ENCODE measurements at regions not wholly inside any gene's neighbourhood (a gene's known extent, or its start where the extent isn't known, plus 50 kb on each side); places are given as distances from the start of the nearest gene placed in this dataset.

DNA sequence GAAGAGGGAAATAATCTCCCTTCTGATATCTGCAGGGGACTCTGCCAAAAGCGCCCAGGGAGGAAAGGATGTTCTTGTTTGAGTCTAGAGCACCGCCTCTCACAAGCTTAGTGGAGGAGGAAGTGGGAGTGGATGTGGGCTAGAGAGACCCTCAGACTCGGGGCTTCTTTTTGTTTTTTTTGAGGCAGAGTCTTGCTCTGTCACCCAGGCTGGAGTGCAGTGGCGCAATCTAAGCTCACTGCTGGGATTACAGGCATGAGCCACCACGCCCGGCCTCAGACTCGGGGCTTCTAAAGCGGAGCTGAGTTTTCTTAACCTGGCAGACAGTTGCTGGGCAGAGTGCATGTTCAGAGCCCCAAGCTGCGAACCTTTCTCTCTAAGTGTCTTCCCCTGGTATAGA is 310.8 kb downstream of the BMP7 start:
- Mint-ChIP-seq H3K27ac (ENCODE audit: unreplicated experiment) (no peak overlapping the region), H3K36me3 (ENCODE audit: low read depth, unreplicated experiment) (no peaks in the 10 kb centered on the region), H3K4me1 (ENCODE audit: unreplicated experiment) (peaks cover 8% of the 10 kb centered on the region), H3K9me3 (ENCODE audit: unreplicated experiment) (no peaks in the 10 kb centered on the region), H3K4me3 (ENCODE audit: unreplicated experiment) (no peak overlapping the region), H3K27me3 (ENCODE audit: unreplicated experiment) (peaks cover 11% of the 10 kb centered on the region)
- TF ChIP-seq, protein P1, sequence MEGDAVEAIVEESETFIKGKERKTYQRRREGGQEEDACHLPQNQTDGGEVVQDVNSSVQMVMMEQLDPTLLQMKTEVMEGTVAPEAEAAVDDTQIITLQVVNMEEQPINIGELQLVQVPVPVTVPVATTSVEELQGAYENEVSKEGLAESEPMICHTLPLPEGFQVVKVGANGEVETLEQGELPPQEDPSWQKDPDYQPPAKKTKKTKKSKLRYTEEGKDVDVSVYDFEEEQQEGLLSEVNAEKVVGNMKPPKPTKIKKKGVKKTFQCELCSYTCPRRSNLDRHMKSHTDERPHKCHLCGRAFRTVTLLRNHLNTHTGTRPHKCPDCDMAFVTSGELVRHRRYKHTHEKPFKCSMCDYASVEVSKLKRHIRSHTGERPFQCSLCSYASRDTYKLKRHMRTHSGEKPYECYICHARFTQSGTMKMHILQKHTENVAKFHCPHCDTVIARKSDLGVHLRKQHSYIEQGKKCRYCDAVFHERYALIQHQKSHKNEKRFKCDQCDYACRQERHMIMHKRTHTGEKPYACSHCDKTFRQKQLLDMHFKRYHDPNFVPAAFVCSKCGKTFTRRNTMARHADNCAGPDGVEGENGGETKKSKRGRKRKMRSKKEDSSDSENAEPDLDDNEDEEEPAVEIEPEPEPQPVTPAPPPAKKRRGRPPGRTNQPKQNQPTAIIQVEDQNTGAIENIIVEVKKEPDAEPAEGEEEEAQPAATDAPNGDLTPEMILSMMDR (IDR thresholded peaks at IDR 0.05; ENCODE audit: unreplicated experiment), result no peak
- DNase-seq (ENCODE audit: low spot score), result no peak

DNA sequence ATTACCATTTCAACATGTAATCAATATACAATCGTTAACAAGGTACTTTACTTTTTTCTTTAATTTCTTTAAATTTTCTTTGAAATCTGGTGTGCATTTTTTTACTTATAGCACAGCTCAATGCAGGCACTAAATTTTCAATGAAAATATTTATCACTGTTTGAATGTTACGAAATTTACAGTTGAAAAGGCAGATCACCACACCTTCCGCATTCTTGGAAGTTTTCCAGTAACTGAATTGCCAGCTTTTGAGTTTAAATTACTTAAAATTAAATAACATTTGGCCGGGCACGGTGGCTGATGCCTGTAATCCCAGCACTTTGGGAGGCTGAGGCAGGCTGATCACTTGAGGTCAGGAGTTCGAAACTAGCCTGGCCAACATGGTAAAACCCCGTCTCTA is 309.9 kb downstream of the BMP7 start:
- no peaks in the 10 kb centered on the region for H3K9me3 Mint-ChIP-seq (ENCODE audit: unreplicated experiment)
- DNase-seq (ENCODE audit: low spot score), result no peak
- peaks cover under 1% of the 10 kb centered on the region for H3K36me3 Mint-ChIP-seq (ENCODE audit: low read depth, unreplicated experiment)
- TF ChIP-seq, protein P1 (IDR thresholded peaks at IDR 0.05; ENCODE audit: unreplicated experiment), result no peak
- H3K27me3 Mint-ChIP-seq (ENCODE audit: unreplicated experiment), result peaks cover 11% of the 10 kb centered on the region
- H3K4me1 Mint-ChIP-seq (ENCODE audit: unreplicated experiment), result peaks cover 8% of the 10 kb centered on the region
- H3K27ac Mint-ChIP-seq (ENCODE audit: unreplicated experiment), result no peak overlapping the region
- no peak overlapping the region for H3K4me3 Mint-ChIP-seq (ENCODE audit: unreplicated experiment)

DNA sequence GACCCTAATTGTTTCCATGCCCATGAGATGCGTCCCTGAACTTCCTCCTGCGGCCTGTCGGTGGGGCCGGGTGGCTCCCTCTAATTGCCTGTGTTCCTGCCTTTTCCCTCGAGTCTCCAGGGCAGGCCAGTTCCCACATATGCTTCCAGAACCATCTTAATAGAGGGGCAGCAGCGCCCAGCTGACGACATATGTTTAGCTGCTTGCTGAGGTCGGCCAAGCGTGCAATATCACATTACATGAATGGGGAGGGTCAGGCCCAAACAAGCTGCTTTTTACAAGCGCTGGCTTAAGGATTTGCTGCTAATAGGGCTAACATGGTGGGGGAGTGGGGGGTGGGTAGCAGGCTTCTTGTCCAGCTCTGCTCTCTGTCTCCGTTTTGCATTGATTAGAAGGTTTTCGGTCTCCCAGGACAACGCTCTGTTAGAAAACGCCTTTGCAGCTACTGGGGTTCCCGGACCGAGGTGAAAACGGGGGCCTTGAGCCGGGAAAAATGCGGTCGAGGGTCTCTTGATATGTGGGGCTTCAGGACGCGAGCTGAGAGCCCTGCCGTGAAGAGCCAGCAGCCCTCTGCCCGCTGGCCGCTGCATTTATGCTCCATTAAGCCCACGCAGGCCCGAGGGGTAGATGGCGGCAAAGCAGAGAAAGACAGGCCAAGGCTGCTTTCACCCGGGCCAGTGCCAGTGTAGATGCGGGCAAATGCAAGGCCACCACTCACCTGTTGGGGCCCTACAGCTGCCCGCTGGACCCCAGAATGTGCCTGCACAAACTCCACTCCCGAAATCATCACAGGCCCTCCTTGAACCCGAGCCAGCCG is 308.5 kb downstream of the BMP7 start:
- H3K9me3 Mint-ChIP-seq (ENCODE audit: unreplicated experiment), result no peaks in the 10 kb centered on the region
- H3K27ac Mint-ChIP-seq (ENCODE audit: unreplicated experiment), result no peak overlapping the region
- peaks cover 8% of the 10 kb centered on the region for H3K4me1 Mint-ChIP-seq (ENCODE audit: unreplicated experiment)
- TF ChIP-seq, protein P1 (IDR thresholded peaks at IDR 0.05; ENCODE audit: unreplicated experiment), result no peak
- peak; percentile 28 for DNase-seq (ENCODE audit: low spot score)
- H3K4me3 Mint-ChIP-seq (ENCODE audit: unreplicated experiment), result no peak overlapping the region
- peaks cover 14% of the 10 kb centered on the region for H3K27me3 Mint-ChIP-seq (ENCODE audit: unreplicated experiment)
- peaks cover 5% of the 10 kb centered on the region for H3K36me3 Mint-ChIP-seq (ENCODE audit: low read depth, unreplicated experiment)

DNA sequence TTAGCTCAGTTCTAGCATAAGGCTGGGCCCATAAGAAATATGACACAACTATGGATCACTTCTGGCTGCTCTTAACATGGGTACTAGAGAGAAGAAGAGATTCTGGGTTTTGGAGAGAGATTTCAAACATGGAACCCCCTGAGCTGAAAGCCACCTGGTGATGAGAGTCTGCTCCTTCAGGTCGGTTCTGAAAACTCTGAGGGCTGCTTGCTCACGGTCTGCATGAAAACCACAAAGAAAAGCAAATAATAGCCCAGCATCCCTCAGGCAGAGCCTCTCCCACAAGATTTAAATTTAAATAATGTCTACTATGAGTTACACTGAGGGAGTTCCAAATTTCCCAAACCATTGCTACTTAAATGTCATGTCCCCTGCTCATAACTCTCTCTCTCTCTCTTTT is 301.5 kb downstream of the BMP7 start:
- no peak overlapping the region for H3K27ac Mint-ChIP-seq (ENCODE audit: unreplicated experiment)
- H3K4me1 Mint-ChIP-seq (ENCODE audit: unreplicated experiment), result no peaks in the 10 kb centered on the region
- no peak for DNase-seq (ENCODE audit: low spot score)
- H3K4me3 Mint-ChIP-seq (ENCODE audit: unreplicated experiment), result no peak overlapping the region
- no peaks in the 10 kb centered on the region for H3K9me3 Mint-ChIP-seq (ENCODE audit: unreplicated experiment)
- TF ChIP-seq, protein P1 (IDR thresholded peaks at IDR 0.05; ENCODE audit: unreplicated experiment), result no peak
- H3K36me3 Mint-ChIP-seq (ENCODE audit: low read depth, unreplicated experiment), result peaks cover 5% of the 10 kb centered on the region
- peaks cover 11% of the 10 kb centered on the region for H3K27me3 Mint-ChIP-seq (ENCODE audit: unreplicated experiment)

DNA sequence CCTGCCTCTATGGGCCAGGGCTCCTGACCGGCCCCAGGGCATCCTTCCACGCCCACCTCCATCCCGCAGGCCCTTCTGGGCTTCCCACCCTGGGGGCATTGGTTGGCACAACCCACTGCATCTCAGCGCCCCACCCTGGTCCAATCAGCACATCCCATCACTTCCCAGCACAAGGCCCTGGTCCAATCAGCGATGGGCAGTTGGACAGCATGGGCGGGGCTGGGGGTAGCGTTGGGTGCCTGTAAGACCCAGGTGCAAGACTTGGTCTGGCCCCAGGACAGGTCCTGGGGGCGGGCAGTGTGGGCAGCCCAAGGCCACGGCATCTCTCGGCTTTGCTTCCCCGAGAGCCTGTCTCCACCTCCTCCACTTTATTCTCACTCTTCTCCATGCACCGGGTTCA is 298.5 kb downstream of the BMP7 start:
- Mint-ChIP-seq H3K4me3 (ENCODE audit: unreplicated experiment) (no peak overlapping the region), H3K4me1 (ENCODE audit: unreplicated experiment) (no peaks in the 10 kb centered on the region), H3K27me3 (ENCODE audit: unreplicated experiment) (peaks cover 6% of the 10 kb centered on the region), H3K36me3 (ENCODE audit: low read depth, unreplicated experiment) (no peaks in the 10 kb centered on the region), H3K9me3 (ENCODE audit: unreplicated experiment) (no peaks in the 10 kb centered on the region), H3K27ac (ENCODE audit: unreplicated experiment) (no peak overlapping the region)
- no peak for DNase-seq (ENCODE audit: low spot score)
- TF ChIP-seq, protein P1 (IDR thresholded peaks at IDR 0.05; ENCODE audit: unreplicated experiment), result no peak
